AG20443 (cell line): ENCODE measurements at regions not wholly inside any gene's neighbourhood (a gene's known extent, or its start where the extent isn't known, plus 50 kb on each side); places are given as distances from the start of the nearest gene placed in this dataset.

Experiments
- DNase-seq: peaks from one replicate; pipeline ENCODE4 v3.0.0; 2012; ENCODE audit warnings: low spot score, mixed read lengths

GRCh38 chr1:228920831-228921230 lies 185.6 kb downstream of the RHOU start:
- peak; percentile 40 for DNase-seq

GRCh38 chr1:228921481-228921880 lies 186.2 kb downstream of the RHOU start:
- no peak for DNase-seq

GRCh38 chr1:228922722-228923376 lies 187.6 kb downstream of the RHOU start:
- no peak for DNase-seq

GRCh38 chr1:228923973-228924686 lies 188.9 kb downstream of the RHOU start:
- DNase-seq: no peak

- no peak for DNase-seq
These were observed 190.4 kb downstream of the RHOU start for GRCh38 chr1:228925691-228926090.

GRCh38 chr1:228927421-228927820 lies 192.1 kb downstream of the RHOU start:
- no peak for DNase-seq

- no peak for DNase-seq
These were observed 192.9 kb downstream of the RHOU start for GRCh38 chr1:228927946-228928898.

GRCh38 chr1:228929476-228930027 lies 194.3 kb downstream of the RHOU start:
- DNase-seq: no peak

- DNase-seq: no peak
These were observed 195.2 kb downstream of the RHOU start for GRCh38 chr1:228930479-228930957.

- no peak for DNase-seq
These were observed 198.5 kb downstream of the RHOU start for GRCh38 chr1:228933753-228934152.

GRCh38 chr1:228935198-228935663 lies 200.0 kb downstream of the RHOU start:
- DNase-seq: no peak

GRCh38 chr1:228935855-228936727 lies 200.8 kb downstream of the RHOU start:
- DNase-seq: no peak

GRCh38 chr1:228936881-228937280 lies 201.6 kb downstream of the RHOU start:
- DNase-seq: no peak

GRCh38 chr1:228937351-228937750 lies 202.1 kb downstream of the RHOU start:
- no peak for DNase-seq

GRCh38 chr1:228937851-228938536 lies 202.7 kb downstream of the RHOU start:
- DNase-seq: no peak

GRCh38 chr1:228938537-228938901 lies 203.2 kb downstream of the RHOU start:
- no peak for DNase-seq

- DNase-seq: no peak
These were observed 203.9 kb downstream of the RHOU start for GRCh38 chr1:228939001-228939691.

- DNase-seq: no peak
These were observed 204.7 kb downstream of the RHOU start for GRCh38 chr1:228939881-228940392.

- no peak for DNase-seq
These were observed 205.2 kb downstream of the RHOU start for GRCh38 chr1:228940526-228940925.

- DNase-seq: no peak
These were observed 205.6 kb downstream of the RHOU start for GRCh38 chr1:228940926-228941325.
